H9 (cell line): ENCODE measurements at regions not wholly inside any gene's neighbourhood (a gene's known extent, or its start where the extent isn't known, plus 50 kb on each side); places are given as distances from the start of the nearest gene placed in this dataset.

Experiments used
- DNase-seq: peaks from one replicate; pipeline ENCODE4 v3.0.0-alpha.2; 2017
- H2AFZ ChIP-seq: one replicate; pipeline ENCODE4 v1.6.1; 2013; ENCODE audit warnings: mild to moderate bottlenecking, low read length, control low read depth, moderate library complexity
- H2AK5ac ChIP-seq: 2 replicates; pipeline ENCODE4 v1.6.1; 2013; ENCODE audit warnings: low read length, control low read depth, mixed read lengths; ENCODE audit not compliant: insufficient read length
- H2BK120ac ChIP-seq: one replicate; pipeline ENCODE4 v1.6.1; 2013; ENCODE audit warnings: low read depth, mild to moderate bottlenecking, low read length, control low read depth, inconsistent platforms; ENCODE audit not compliant: poor library complexity, severe bottlenecking
- H2BK12ac ChIP-seq: 2 replicates; pipeline ENCODE4 v1.6.1; 2013; ENCODE audit warnings: low read length, control low read depth, mixed read lengths, low read depth; ENCODE audit not compliant: insufficient read length
- H2BK15ac ChIP-seq: 2 replicates; pipeline ENCODE4 v1.6.1; 2013; ENCODE audit warnings: low read depth, low read length, control low read depth
- H2BK20ac ChIP-seq: one replicate; pipeline ENCODE4 v1.6.1; 2013; ENCODE audit warnings: low read depth, mild to moderate bottlenecking, low read length, control low read depth, inconsistent platforms; ENCODE audit not compliant: poor library complexity, severe bottlenecking
- H2BK5ac ChIP-seq: 2 replicates; pipeline ENCODE4 v1.6.1; 2013; ENCODE audit warnings: low read length, control low read depth, mixed read lengths; ENCODE audit not compliant: insufficient read length
- H3K14ac ChIP-seq: 2 replicates; pipeline ENCODE4 v1.6.1; 2013; ENCODE audit warnings: low read length, control low read depth; ENCODE audit not compliant: insufficient read depth
- H3K18ac ChIP-seq: 2 replicates; pipeline ENCODE4 v1.6.1; 2013; ENCODE audit warnings: low read depth, mild to moderate bottlenecking, mixed read lengths, low read length, control low read depth; ENCODE audit not compliant: insufficient read length
- H3K23ac ChIP-seq: 2 replicates; pipeline ENCODE4 v1.6.1; 2013; ENCODE audit warnings: low read length, control low read depth, mixed read lengths, low read depth; ENCODE audit not compliant: insufficient read length
- H3K23me2 ChIP-seq: 2 replicates; pipeline ENCODE4 v1.6.1; 2013; ENCODE audit warnings: low read depth, mild to moderate bottlenecking, mixed read lengths, low read length, control low read depth; ENCODE audit not compliant: insufficient read length, poor library complexity, severe bottlenecking
- H3K27ac ChIP-seq: 2 replicates; pipeline ENCODE4 v1.5.1; 2013; ENCODE audit warnings: low read length, control low read depth, mixed read lengths, low read depth; ENCODE audit not compliant: insufficient read length
- H3K27me3 ChIP-seq: 2 replicates; pipeline ENCODE4 v1.6.1; 2013; ENCODE audit warnings: low read length, control low read depth, inconsistent platforms; ENCODE audit not compliant: insufficient read depth
- H3K4ac ChIP-seq: 2 replicates; pipeline ENCODE4 v1.6.1; 2013; ENCODE audit warnings: low read depth, mild to moderate bottlenecking, control low read depth, inconsistent platforms, low read length, moderate library complexity
- H3K4me1 ChIP-seq: 2 replicates; pipeline ENCODE4 v1.6.1; 2013; ENCODE audit warnings: low read length, control low read depth, inconsistent platforms; ENCODE audit not compliant: insufficient read depth
- H3K4me2 ChIP-seq: 2 replicates; pipeline ENCODE4 v1.6.1; 2013; ENCODE audit warnings: low read length, control low read depth, mixed read lengths; ENCODE audit not compliant: insufficient read length, insufficient read depth
- H3K56ac ChIP-seq: 2 replicates; pipeline ENCODE4 v1.6.1; 2013; ENCODE audit warnings: low read depth, mild to moderate bottlenecking, mixed read lengths, low read length, control low read depth; ENCODE audit not compliant: insufficient read length
- H3K79me1 ChIP-seq: 2 replicates; pipeline ENCODE4 v1.6.1; 2013; ENCODE audit warnings: low read depth, mild to moderate bottlenecking, moderate library complexity, low read length, control low read depth, inconsistent platforms; ENCODE audit not compliant: insufficient read depth, poor library complexity, severe bottlenecking
- H3K79me2 ChIP-seq: 2 replicates; pipeline ENCODE4 v1.6.1; 2013; ENCODE audit warnings: low read length, control low read depth, inconsistent platforms; ENCODE audit not compliant: insufficient read depth
- H3K9ac ChIP-seq: 2 replicates; pipeline ENCODE4 v1.6.1; 2013; ENCODE audit warnings: low read length, control low read depth, mixed read lengths; ENCODE audit not compliant: insufficient read length; ENCODE audit errors: extremely low read depth
- H3K9me3 ChIP-seq: one replicate; pipeline ENCODE4 v1.6.1; 2013; ENCODE audit warnings: low read depth, low read length, inconsistent platforms; ENCODE audit not compliant: control insufficient read depth
- H3T11ph ChIP-seq: one replicate; pipeline ENCODE4 v1.6.1; 2013; ENCODE audit warnings: mild to moderate bottlenecking, low read length, control low read depth, inconsistent platforms
- H4K20me1 ChIP-seq: one replicate; pipeline ENCODE4 v1.6.1; 2013; ENCODE audit not compliant: control insufficient read depth, insufficient read length, insufficient read depth
- H4K5ac ChIP-seq: 2 replicates; pipeline ENCODE4 v1.6.1; 2013; ENCODE audit warnings: low read depth, mild to moderate bottlenecking, mixed read lengths, low read length, control low read depth; ENCODE audit not compliant: insufficient read length
- H4K8ac ChIP-seq: replicated peaks from 2 replicates; pipeline ENCODE4 v1.6.1; 2013; ENCODE audit warnings: low read length, control low read depth, mixed read lengths, low read depth; ENCODE audit not compliant: insufficient read length
- H4K91ac ChIP-seq: 2 replicates; pipeline ENCODE4 v1.6.1; 2013; ENCODE audit warnings: low read depth, mild to moderate bottlenecking, moderate library complexity, mixed read lengths, low read length, control low read depth; ENCODE audit not compliant: insufficient read length
- H3K27ac Mint-ChIP-seq, 3 experiments: 2 replicates in 2 of 3; 3 replicates in 1 of 3; pipeline ENCODE4 v1.8.0; 2020 to 2021; ENCODE audit warnings: mixed read lengths in 3 of 3, mild to moderate bottlenecking in 1 of 3, moderate library complexity in 1 of 3
- H3K27me3 Mint-ChIP-seq: 2 replicates; pipeline ENCODE4 v1.8.0; 2021; ENCODE audit warnings: low read depth, mild to moderate bottlenecking, moderate library complexity, mixed read lengths
- H3K36me3 Mint-ChIP-seq, 3 experiments: 2 replicates in 2 of 3; 3 replicates in 1 of 3; pipeline ENCODE4 v1.8.0; 2020 to 2021; ENCODE audit warnings: low read depth in 3 of 3, mixed read lengths in 3 of 3; ENCODE audit not compliant: insufficient read depth in 1 of 3
- H3K4me1 Mint-ChIP-seq, 2 experiments: 2 replicates each; pipeline ENCODE4 v1.8.0; 2020; ENCODE audit warnings: mixed read lengths in 2 of 2
- H3K4me3 Mint-ChIP-seq, 2 experiments: 2 replicates in 1 of 2; 3 replicates in 1 of 2; pipeline ENCODE4 v1.8.0; 2020 to 2021; ENCODE audit warnings: mild to moderate bottlenecking in 2 of 2, mixed read lengths in 2 of 2, moderate library complexity in 1 of 2
- H3K9me3 Mint-ChIP-seq, 2 experiments: 2 replicates in 1 of 2; 3 replicates in 1 of 2; pipeline ENCODE4 v1.8.0; 2020; ENCODE audit warnings: mild to moderate bottlenecking in 2 of 2, mixed read lengths in 2 of 2, moderate library complexity in 1 of 2
- CTCF ChIP-seq: fragments of 200-600 bp; sonication (generic); conservative IDR thresholded peaks from 3 replicates; pipeline ENCODE4 v1.8.0; 2021; ENCODE audit warnings: antibody characterized with exemption, mild to moderate bottlenecking
- WGBS: extraction: QIAGEN DNeasy Blood & Tissue Kit; methylation state at CpG from one replicate; pipeline ENCODE4 v1.1.7; 2013; ENCODE audit warnings: missing lambda C conversion rate, low lambda C conversion rate, mixed read lengths; ENCODE audit not compliant: insufficient read length; ENCODE audit errors: extremely low coverage; 5-methylcytosine and 5-hydroxymethylcytosine counted together

GRCh38 chr4:149145803-149146202 is 669.8 kb downstream of the IQCM start:
- Histone ChIP-seq H2BK5ac (no peak overlapping the region), H4K5ac (no peak overlapping the region), H2AK5ac (no peak overlapping the region), H3K27ac (no peak overlapping the region), H3K4me2 (no peak overlapping the region), H2AFZ (no peak overlapping the region), H3K79me2 (no peaks in the 10 kb centered on the region), H3K79me1 (no peaks in the 10 kb centered on the region), H4K91ac (no peak overlapping the region), H3K27me3 (no peaks in the 10 kb centered on the region), H3K18ac (no peak overlapping the region), H2BK15ac (no peak overlapping the region), H4K8ac (no peak overlapping the region), H3K9me3 (no peaks in the 10 kb centered on the region), H3K56ac (no peak overlapping the region), H2BK12ac (no peak overlapping the region), H3K23me2 (no peaks in the 10 kb centered on the region), H3T11ph (no peak overlapping the region), H3K9ac (no peak overlapping the region), H4K20me1 (no peaks in the 10 kb centered on the region), H2BK20ac (no peak overlapping the region), H3K4ac (no peak overlapping the region), H3K14ac (no peak overlapping the region), H3K4me1 (no peaks in the 10 kb centered on the region), H2BK120ac (no peak overlapping the region), H3K23ac (no peak overlapping the region)
- no peaks in the 10 kb centered on the region for H3K9me3 Mint-ChIP-seq
- no peak overlapping the region for H3K27ac Mint-ChIP-seq
- H3K4me1 Mint-ChIP-seq: peaks cover 0 to 3% of the 10 kb centered on the region in 2 experiments; a peak in 1 of 4 replicates
- no CpG with 5 or more reads among the region's 2 CpGs for WGBS
- TF ChIP-seq CTCF: no peak
- H3K4me3 Mint-ChIP-seq: no peak overlapping the region
- no peaks in the 10 kb centered on the region for H3K36me3 Mint-ChIP-seq
- H3K27me3 Mint-ChIP-seq: peaks cover 1% of the 10 kb centered on the region; the same call in 1 of the 2 replicates
- no peak for DNase-seq
